ENCODE measurements at regions not wholly inside any gene's neighbourhood (a gene's known extent, or its start where the extent isn't known, plus 50 kb on each side); places are given as distances from the start of the nearest gene placed in this dataset.

- TF ChIP-seq, protein P1, sequence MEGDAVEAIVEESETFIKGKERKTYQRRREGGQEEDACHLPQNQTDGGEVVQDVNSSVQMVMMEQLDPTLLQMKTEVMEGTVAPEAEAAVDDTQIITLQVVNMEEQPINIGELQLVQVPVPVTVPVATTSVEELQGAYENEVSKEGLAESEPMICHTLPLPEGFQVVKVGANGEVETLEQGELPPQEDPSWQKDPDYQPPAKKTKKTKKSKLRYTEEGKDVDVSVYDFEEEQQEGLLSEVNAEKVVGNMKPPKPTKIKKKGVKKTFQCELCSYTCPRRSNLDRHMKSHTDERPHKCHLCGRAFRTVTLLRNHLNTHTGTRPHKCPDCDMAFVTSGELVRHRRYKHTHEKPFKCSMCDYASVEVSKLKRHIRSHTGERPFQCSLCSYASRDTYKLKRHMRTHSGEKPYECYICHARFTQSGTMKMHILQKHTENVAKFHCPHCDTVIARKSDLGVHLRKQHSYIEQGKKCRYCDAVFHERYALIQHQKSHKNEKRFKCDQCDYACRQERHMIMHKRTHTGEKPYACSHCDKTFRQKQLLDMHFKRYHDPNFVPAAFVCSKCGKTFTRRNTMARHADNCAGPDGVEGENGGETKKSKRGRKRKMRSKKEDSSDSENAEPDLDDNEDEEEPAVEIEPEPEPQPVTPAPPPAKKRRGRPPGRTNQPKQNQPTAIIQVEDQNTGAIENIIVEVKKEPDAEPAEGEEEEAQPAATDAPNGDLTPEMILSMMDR (conservative IDR thresholded peaks at IDR 0.05; ENCODE audit: low read length): no peak
- no peak for TF ChIP-seq EZH2phosphoT487 (IDR thresholded peaks at IDR 0.05; ENCODE audit: borderline replicate concordance)
Measured at GRCh38 chr4:75172551-75172950, 239.6 kb downstream of the PARM1 start.
